Osteocyte (in vitro differentiated cells): ENCODE measurements at regions not wholly inside any gene's neighbourhood (a gene's known extent, or its start where the extent isn't known, plus 50 kb on each side); places are given as distances from the start of the nearest gene placed in this dataset.

Experiments
- DNase-seq: peaks from one replicate; pipeline ENCODE4 v3.0.0; 2021; ENCODE audit warnings: mixed read lengths; ENCODE audit not compliant: unreplicated experiment; ENCODE audit errors: extremely low spot score
- H3K27ac Mint-ChIP-seq: one replicate; pipeline ENCODE4 v1.8.0; 2021; ENCODE audit warnings: mild to moderate bottlenecking, mixed read lengths; ENCODE audit not compliant: unreplicated experiment
- H3K27me3 Mint-ChIP-seq: one replicate; pipeline ENCODE4 v1.8.0; 2021; ENCODE audit warnings: mixed read lengths; ENCODE audit not compliant: unreplicated experiment
- H3K36me3 Mint-ChIP-seq: one replicate; pipeline ENCODE4 v1.8.0; 2021; ENCODE audit warnings: mixed read lengths; ENCODE audit not compliant: unreplicated experiment
- H3K4me1 Mint-ChIP-seq: one replicate; pipeline ENCODE4 v1.8.0; 2021; ENCODE audit warnings: mixed read lengths; ENCODE audit not compliant: unreplicated experiment
- H3K4me3 Mint-ChIP-seq: one replicate; pipeline ENCODE4 v1.8.0; 2021; ENCODE audit warnings: mild to moderate bottlenecking, moderate library complexity, mixed read lengths; ENCODE audit not compliant: unreplicated experiment
- H3K9me3 Mint-ChIP-seq: one replicate; pipeline ENCODE4 v1.8.0; 2021; ENCODE audit warnings: mixed read lengths; ENCODE audit not compliant: unreplicated experiment
- CTCF ChIP-seq: fragments of 200-600 bp; sonication (generic); IDR thresholded peaks from 2 replicates; pipeline ENCODE4 v1.5.0; 2021; ENCODE audit warnings: antibody characterized with exemption, mild to moderate bottlenecking, moderate library complexity

- Mint-ChIP-seq H3K36me3 (no peaks in the 10 kb centered on the region), H3K9me3 (peaks cover 5% of the 10 kb centered on the region), H3K27ac (no peak overlapping the region), H3K4me1 (peaks cover 1% of the 10 kb centered on the region), H3K4me3 (no peak overlapping the region), H3K27me3 (no peaks in the 10 kb centered on the region)
- no peak for DNase-seq
- TF ChIP-seq CTCF: no peak
Observed at GRCh38 chr13:105660561-105660960, 874.9 kb downstream of the EFNB2 start.

GRCh38 chr13:105658431-105658830 lies 877.0 kb downstream of the EFNB2 start:
- TF ChIP-seq CTCF: no peak
- H3K27ac Mint-ChIP-seq: no peak overlapping the region
- H3K36me3 Mint-ChIP-seq: no peaks in the 10 kb centered on the region
- no peak overlapping the region for H3K4me3 Mint-ChIP-seq
- peaks cover 5% of the 10 kb centered on the region for H3K9me3 Mint-ChIP-seq
- DNase-seq: no peak
- no peaks in the 10 kb centered on the region for H3K27me3 Mint-ChIP-seq
- peaks cover 5% of the 10 kb centered on the region for H3K4me1 Mint-ChIP-seq

- peaks cover 12% of the 10 kb centered on the region for H3K36me3 Mint-ChIP-seq
- peaks cover 22% of the 10 kb centered on the region for H3K9me3 Mint-ChIP-seq
- DNase-seq: no peak
- peaks cover 5% of the 10 kb centered on the region for H3K4me1 Mint-ChIP-seq
- TF ChIP-seq CTCF: no peak
- no peak overlapping the region for H3K4me3 Mint-ChIP-seq
- H3K27ac Mint-ChIP-seq: no peak overlapping the region
- no peaks in the 10 kb centered on the region for H3K27me3 Mint-ChIP-seq
Observed at GRCh38 chr13:105655046-105655445, 880.4 kb downstream of the EFNB2 start.

GRCh38 chr13:105643966-105644365 lies 891.5 kb downstream of the EFNB2 start:
- H3K4me3 Mint-ChIP-seq: no peak overlapping the region
- peaks cover 10% of the 10 kb centered on the region for H3K9me3 Mint-ChIP-seq
- DNase-seq: no peak
- peaks cover 36% of the 10 kb centered on the region for H3K4me1 Mint-ChIP-seq
- H3K27me3 Mint-ChIP-seq: no peaks in the 10 kb centered on the region
- peaks cover 1% of the 10 kb centered on the region for H3K36me3 Mint-ChIP-seq
- no peak overlapping the region for H3K27ac Mint-ChIP-seq
- TF ChIP-seq CTCF: no peak

- TF ChIP-seq CTCF: no peak
- DNase-seq: no peak
- H3K27me3 Mint-ChIP-seq: no peaks in the 10 kb centered on the region
- peaks cover 31% of the 10 kb centered on the region for H3K4me1 Mint-ChIP-seq
- H3K27ac Mint-ChIP-seq: no peak overlapping the region
- no peaks in the 10 kb centered on the region for H3K36me3 Mint-ChIP-seq
- H3K4me3 Mint-ChIP-seq: no peak overlapping the region
- peaks cover 5% of the 10 kb centered on the region for H3K9me3 Mint-ChIP-seq
Observed at GRCh38 chr13:105642511-105642958, 892.9 kb downstream of the EFNB2 start.
